HG03558 (cell line): ENCODE measurements at regions not wholly inside any gene's neighbourhood (a gene's known extent, or its start where the extent isn't known, plus 50 kb on each side); places are given as distances from the start of the nearest gene placed in this dataset.
"Not testable (repeated sequence)": the region's sequence is repeated elsewhere in the genome, so short reads cannot be mapped to it uniquely, and the experiment has no call there.

Experiments used
- ATAC-seq: cut with Tn5 transposase; IDR thresholded peaks from one replicate; pipeline ENCODE4 v1.9.1; 2021; ENCODE audit warnings: moderate number of reproducible peaks; ENCODE audit not compliant: unreplicated experiment; ENCODE audit errors: extremely low read depth

DNA sequence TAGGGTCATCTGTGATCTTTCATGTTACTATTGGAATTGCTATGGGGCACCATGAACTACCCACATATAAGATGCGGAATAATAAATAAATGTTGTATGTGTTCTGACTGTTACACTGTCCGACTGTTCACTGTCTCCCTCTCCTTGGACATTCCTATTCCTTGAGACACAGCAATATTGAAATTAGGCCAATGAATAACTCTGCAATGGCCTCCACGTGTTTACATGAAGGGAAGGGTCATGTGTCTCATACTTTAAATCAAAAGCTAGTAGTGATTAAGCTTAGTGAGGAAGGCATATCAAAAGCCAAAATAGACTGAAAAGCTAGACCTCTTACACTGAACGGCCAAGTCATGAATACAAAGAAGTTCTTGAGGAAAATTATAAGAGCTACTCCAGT is 751.3 kb downstream of the SOCS6 start:
- no peak for ATAC-seq

DNA sequence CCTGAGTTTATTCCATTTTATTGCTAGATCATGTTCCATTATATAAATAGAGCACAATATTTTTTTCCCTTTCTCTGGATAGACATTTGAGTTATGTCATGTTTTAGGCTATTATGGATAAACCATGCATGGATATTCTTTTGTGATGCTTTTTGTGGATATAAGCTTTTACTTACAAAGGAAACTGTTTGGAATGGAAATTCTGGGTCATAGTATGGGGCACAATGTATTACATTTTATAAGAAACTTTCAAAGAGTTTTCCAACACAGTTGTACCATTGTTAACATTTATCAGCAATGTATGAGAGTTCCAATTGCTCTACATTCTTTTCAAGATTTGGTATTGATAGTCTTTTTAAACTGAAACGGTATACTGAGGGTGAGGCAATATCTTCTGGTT is 749.4 kb downstream of the SOCS6 start:
- no peak for ATAC-seq

DNA sequence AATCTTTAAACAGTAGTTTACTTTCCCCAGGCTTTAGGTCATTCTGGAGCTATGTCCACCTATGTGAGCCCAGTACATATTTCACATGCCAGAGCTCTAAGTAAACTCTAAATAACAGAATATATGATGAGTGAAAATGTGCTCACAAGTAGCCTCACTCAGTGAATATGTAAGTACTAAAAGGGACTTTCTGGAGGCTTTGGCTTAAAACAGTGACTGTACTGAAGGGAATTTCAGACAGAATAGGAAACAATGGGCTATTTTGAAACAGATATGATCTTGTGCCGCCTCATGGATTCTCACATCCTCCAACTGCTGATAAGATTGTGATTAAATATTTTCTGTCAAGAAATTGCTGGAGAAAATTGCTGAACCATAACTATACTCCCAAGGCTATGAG is 747.9 kb downstream of the SOCS6 start:
- ATAC-seq: no peak

DNA sequence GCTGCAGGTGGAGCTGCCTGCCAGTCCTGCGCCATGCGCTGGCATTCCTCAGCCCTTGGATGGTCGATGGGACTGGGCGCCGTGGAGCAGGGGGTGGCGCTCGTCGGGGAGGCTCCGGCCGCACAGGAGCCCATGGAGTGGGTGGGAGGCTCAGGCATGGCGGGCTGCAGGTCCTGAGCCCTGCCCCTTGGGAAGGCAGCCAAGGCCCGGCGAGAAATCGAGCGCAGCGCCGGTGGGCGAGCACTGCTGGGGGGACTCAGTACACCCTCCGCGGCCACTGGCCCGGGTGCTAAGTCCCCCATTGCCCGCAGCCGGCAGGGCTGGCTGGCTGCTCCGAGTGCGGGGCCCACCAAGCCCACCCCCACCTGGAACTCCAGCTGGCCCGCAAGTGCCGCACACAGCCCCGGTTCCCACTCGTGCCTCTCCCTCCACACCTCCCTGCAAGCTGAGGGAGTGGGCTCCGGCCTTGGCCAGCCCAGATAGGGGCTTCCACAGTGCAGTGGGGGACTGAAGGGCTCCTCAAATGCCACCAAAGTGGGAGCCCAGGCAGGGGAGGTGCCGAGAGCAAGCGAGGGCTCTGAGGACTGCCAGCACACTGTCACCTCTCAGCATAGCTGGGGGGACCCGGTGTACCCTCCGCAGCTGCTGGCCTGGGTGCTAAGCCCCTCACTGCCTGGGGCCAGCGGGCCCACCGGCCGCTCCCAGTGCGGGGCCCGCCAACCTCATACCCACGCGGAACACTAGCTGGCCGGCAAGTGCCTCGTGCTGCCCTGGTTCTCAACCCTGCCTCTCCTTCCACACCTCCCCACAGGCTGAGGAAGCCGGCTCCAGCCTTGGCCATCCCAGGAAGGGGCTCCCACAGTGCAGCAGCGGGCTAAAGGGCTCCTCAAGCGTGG is 742.7 kb downstream of the SOCS6 start:
- not testable (repeated sequence) for ATAC-seq

DNA sequence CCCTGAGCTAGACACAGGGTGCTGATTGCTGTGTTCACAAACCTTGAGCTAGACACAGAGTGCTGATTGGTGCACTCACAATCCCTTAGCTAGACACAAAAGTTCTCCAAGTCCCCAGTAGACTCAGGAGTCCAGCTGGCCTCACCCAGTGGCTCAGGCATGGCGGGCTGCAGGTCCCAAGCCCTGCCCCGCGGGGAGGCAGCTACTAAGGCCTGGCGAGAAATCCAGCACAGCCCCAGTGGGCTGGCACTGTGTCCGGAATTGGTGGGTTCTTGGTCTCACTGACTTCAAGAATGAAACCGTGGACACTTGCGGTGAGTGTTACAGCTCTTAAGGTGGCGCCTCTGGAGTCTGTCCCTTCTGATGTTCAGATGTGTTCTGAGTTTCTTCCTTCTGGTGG is 741.2 kb downstream of the SOCS6 start:
- ATAC-seq: not testable (repeated sequence)

DNA sequence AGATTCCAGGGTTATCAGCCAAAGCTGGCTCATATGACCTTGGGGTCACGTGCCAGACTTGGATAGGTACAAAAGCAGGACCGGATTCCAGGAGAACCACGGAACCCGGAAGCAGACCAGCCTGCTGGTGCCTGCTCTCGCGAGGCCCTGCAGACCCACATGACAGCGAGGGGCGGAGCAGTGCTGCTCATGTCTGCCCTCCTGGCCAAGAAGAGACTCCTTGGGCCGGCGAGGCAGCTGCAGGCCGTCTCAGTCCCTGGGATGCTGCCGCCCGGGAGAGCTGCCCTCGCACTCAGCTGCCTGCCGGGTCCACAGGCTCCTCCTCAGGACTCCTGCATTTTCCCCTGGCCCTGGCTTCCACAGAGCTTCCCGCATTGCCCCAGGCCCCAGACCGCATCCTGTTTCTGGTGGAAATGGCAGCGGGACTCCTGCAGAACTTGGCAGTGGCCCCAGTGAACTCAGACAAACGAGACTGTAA is 739.5 kb downstream of the SOCS6 start:
- no peak for ATAC-seq

DNA sequence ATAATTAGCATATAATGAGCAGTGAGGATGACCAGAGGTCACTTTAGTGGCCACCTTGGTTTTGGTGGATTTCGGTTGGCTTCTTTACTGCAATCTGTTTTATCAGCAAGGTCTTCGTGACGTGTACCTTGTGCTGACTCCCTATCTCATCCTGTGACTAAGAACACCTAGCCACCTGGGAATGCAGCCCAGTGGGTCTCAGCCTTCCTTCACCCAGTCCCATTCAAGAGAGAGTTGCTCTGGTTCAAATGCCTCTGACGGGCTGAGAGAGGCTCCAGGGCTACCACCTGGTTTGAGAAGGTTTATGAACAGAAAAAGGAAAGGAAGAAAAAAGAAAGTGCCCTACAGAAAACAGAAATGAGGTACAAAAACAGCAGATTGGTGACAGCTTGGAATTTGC is 738.7 kb downstream of the SOCS6 start:
- ATAC-seq: no peak

DNA sequence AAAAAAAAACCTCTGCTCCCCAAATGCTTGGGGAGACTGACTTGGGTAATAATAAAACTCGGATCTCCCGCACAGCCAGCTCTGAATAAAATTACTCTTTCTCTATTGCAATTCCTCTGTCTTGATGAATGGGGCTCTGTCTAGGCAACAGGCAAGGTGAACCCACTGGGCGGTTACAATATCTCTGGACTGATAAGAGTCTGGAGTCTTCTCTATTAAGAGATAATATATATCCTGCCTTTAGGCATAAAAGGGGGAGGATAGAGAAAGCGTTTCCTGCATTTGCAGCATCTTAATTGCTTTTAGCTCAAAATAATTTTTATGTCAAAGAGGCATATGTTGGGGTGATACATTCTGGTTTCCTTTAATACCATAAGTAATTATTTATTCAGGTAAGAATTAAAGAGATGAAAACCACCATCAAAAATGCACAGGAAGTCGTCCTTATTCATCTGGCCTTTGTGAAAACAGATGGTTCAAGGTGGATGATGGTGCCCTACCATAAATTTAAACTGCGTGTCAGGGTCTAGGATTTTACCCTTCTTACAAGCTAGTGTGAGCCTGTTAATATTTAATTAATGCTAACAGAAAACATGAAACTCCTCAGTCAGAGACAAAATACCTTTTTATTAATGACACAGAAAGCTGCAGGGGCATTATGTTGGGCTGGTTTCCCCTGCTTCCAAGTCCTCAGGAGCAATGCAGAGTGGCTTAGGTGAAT is 736.8 kb downstream of the SOCS6 start:
- no peak for ATAC-seq

DNA sequence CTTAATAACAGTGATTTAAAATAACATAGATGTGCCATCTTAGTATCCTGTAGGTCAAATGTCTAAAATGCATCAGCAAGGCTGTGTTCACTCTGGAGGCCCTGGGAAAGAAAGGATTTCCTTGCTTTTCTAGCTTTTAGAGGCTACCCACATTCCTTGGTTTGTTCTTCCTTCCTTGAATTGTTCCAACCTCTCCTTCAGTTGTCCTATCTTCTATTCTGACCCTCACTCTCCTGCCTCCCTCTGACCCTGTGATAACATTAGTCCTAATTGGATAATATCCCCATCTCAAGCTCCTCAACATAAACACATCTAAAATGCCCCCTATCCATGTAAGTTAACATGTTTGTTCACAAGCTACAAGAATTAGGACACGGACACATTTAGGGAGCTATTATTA is 733.5 kb downstream of the SOCS6 start:
- no peak for ATAC-seq

DNA sequence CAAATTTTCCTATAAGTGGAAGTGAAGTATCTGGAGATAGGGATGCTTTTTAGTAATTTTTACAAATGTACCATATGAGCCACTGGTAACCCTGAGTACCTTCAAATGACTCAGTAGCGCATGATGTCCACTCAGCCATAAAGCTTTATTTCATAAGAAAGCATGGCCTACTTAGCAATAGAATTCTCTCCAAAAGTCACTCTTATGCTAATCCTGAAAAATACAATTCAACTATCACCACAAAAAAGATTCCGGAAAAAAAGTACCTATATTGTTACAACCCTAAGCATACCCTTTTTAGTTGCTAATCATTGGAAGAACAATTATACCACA is 732.2 kb downstream of the SOCS6 start:
- ATAC-seq: no peak

DNA sequence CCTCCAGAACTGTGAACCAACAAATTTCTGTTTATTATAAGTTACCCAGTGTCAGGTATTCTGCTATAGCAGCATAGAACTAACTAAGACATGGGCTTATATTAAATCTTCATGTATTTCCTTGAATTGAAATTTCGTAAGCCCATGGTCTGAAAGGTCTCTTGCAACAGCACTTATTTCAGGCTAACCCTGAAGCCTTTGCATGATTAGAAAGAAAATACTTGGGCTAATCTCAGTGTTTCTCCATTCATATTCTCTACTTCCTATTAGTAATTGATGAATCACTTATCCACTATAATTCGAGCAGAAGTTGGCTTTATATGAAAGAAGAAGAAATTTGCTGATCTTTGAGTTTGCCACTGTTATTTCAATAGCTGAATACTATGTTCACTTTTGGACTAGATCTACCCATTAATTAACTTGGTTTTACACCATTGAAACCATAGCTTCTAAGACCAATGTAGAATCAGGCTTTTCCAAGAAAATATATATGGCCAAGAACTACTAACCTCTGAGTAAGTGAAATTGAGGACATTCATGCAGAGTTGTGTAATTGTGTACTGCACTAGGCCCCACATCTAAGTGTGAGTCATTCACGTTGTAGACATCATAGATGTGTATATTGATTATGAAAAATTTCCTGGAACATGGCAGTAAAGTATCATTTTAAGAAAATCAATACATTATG is 731.6 kb downstream of the SOCS6 start:
- ATAC-seq: no peak

DNA sequence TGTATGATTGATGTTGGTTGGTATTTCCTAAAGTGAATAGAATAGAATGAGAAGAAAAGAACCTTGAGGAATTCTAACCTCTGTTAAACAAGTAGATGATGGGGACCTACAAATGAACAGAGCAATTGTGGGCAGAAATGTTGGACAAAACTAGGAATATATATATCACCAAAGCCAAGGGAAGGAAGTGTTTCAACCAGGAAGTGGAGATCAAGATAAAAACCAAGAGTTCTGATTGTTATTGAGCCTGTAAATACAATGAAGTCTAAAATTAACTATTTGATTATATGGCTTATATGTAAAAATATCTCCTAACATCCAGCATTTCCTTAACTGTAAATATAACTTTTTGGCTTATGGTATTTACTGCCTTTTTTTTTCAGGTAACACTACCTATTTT is 730.0 kb downstream of the SOCS6 start:
- ATAC-seq: no peak

DNA sequence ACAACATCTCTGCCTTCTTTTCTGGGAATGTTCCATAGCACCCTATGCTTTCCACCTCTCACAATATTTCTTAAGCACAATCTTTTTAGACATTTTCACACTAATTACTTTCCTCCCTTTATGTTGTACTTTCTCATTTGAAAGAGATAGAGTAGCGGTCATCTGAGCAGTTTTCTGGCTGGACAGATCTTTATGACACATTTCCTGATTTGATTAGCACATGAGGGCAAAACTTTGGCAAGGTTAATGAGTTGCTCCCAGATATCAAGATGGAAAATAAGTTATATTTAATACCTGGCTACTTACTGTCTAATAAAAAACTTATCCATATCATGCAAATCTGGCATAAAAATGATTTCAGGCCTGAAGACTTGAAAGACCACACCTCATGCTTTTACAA is 723.9 kb downstream of the SOCS6 start:
- no peak for ATAC-seq

DNA sequence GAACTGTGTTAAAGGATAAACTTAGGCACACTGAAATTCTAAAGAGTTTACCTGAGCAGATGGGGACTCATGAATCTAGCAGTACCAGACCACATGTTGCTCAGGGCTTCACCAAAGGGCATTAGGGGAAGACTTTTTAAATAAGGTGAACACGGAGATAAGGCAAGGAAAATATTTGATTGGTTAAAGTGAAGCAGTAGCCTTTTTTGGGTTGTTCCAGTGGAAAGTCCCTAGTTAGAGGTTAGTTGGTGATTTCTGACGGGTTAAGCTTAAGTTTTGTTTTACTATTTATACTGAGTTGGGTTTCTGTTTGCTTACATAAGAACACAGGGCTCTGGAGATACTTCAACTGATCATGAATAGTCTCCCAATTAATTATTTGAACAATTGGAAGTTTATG is 722.5 kb downstream of the SOCS6 start:
- no peak for ATAC-seq

DNA sequence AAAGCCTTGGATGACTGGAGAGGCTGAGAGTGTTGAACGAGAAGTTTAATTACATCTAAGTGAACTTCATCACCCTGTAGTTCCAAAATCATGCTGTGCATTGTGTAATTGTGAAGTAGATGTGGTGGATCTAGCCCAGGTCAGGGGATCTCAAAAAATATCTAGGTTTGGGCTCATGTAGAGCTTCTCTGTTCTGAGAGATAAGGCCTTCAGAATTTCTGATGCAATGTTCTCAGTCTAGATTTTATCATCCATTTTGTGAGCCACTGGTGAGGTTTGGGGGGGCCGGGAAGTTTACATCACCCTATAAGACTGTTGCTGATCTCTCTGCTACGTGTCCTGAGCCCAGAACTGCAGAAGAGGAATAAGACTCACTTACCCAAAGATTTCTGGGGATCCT is 719.4 kb downstream of the SOCS6 start:
- ATAC-seq: no peak

DNA sequence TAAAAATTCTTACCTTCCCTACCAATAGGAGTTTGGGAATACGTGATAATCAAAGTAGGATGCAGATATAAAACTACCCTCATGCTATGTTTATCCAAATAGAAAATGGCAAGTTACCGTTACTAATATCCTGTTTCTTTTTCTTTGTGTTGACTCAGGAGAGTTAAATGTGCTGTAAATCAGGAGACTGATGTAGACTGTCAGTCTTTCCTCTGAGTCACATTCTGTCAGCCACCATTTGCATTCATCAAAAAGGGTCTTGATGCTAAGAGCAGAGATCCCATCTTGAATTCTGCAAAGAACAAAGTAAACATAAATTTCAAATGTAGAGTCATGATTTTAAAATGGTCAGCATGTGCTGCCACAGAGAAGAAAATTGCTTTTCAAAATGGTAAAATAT is 712.8 kb downstream of the SOCS6 start:
- no peak for ATAC-seq

DNA sequence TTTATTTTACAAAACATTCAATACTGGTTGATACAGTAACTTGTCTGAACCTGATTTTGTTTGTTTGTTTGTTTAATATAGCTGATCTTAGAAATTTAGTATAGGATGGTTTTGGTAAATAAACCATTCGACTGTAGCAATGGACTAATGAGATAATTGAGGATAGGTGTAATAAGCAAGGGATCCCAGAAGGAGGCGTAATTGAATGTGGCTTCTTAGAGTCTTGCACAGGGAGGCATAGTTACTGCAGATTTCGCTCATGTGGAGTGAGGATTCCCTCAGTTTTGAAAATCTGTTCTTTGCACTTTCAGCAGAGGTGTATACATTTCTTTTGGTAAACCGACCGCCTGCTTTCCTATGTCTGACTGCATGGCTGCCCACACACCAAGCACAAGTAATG is 709.6 kb downstream of the SOCS6 start:
- no peak for ATAC-seq

DNA sequence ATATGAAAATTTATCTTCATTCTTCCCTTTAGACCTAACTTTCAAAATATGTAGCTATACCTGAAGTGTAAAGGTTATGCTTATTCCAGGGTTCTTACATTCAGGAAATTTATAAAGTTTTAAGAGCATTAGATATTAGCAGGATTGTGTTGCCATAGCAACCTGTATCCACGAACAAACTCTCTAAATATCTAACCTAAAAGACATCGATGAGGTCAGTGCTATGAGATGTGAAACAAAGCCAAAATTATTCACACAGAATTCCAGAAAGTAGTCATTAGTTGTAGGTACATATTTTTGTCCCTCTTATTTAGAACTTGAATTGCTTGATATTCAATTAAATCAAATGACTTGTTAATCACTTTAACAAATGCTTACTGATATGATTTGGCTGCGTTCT is 705.3 kb downstream of the SOCS6 start:
- ATAC-seq: no peak

DNA sequence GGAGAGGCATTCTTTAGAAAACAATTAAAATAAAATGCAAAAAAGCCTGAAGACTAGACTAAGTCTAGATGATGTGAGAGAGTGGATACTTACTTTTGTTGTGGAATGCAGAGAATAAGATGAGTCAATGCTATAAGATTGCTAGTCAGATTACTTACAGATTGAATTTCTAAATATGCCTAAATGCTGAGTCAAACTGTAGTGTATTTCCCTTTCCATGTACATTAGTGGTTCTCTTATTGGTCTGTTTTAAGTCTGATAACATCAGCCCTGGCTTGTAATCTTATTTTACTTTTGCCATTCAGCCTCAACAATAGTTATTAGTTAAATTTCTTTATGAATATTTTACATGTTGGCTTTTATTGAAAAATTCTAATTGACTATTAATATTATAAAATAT is 702.7 kb downstream of the SOCS6 start:
- no peak for ATAC-seq

DNA sequence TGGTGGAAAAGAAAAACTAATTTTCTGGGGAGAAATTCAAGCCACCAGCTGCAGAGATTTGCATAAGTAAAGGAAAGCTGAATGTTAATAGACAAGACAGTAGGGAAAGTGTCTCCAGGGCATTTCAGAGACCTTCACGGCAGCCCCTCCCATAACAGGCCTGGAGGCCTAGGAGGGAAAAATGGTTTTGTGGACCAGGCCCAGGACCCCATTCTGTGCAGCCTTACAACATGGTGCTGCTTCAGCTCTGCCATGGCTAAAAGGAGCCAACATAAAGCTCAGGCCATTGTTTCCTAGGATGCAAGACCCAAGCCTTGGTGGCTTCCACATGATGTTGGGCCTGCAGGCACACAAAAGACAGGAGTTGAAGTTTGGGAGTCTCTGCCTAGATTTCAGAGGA is 697.1 kb downstream of the SOCS6 start:
- ATAC-seq: no peak

DNA sequence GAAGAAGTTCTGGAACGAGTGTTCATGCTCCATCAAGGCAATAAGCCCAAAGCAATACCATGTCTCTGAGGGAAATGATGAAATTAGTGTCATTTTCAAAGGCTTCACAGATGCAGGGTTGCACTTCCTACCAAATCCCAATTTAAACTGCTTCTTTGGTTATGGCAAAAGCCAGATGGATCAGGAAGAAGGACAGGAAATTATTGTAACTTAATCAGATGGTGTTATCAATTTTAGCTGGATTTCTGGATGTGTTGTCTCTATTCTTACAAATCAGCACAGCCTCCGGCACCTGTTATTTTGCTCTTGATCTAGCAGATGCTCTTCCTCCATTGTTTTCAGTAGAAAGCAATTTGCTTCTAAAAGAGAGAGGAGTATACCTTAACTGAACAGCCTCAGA is 693.4 kb downstream of the SOCS6 start:
- ATAC-seq: no peak
